ENCODE measurements at regions not wholly inside any gene's neighbourhood (a gene's known extent, or its start where the extent isn't known, plus 50 kb on each side); places are given as distances from the start of the nearest gene placed in this dataset.

- no peak overlapping the region for H3K4me2 ChIP-seq (ENCODE audit: insufficient read depth, low read length)
- POLR2A ChIA-PET: no interaction called here
- no peaks in the 10 kb centered on the region for H3K9me1 ChIP-seq (replicated peaks; ENCODE audit: control insufficient read depth, extremely low read depth, insufficient read depth, low read length)
- no peak overlapping the region for H3K9ac ChIP-seq (replicated peaks; ENCODE audit: extremely low read depth, insufficient read depth, low read length)
- H3K27me3 ChIP-seq (ENCODE audit: control insufficient read depth in 2 of 2, insufficient read depth in 2 of 2, low read length in 2 of 2): no peaks in the 10 kb centered on the region
- no peaks in the 10 kb centered on the region for H3K9me3 ChIP-seq (replicated peaks; ENCODE audit: control insufficient read depth, insufficient read depth, low read length)
- CTCF ChIA-PET: no interaction called here
- H4K20me1 ChIP-seq (replicated peaks; ENCODE audit: control insufficient read depth, extremely low read depth, insufficient read depth, low read length): no peaks in the 10 kb centered on the region
- intact Hi-C loops (cut with micrococcal nuclease): no loop called here
- TF ChIP-seq FOS (IDR thresholded peaks at IDR 0.05; ENCODE audit: borderline replicate concordance, insufficient read depth, low read length) (no peak), GATA2 (IDR thresholded peaks at IDR 0.05; ENCODE audit: insufficient read depth, insufficient read length, low read depth, low read length) (no peak), EZH2 (IDR thresholded peaks at IDR 0.05; ENCODE audit: borderline replicate concordance, low read depth, low read length, severe bottlenecking) (no peak), POLR2A (IDR thresholded peaks at IDR 0.05; ENCODE audit: low read depth, low read length) (no peak), JUN (IDR thresholded peaks at IDR 0.05; ENCODE audit: borderline replicate concordance, insufficient read depth, insufficient read length, low read depth) (no peak), CTCF (IDR thresholded peaks at IDR 0.05; ENCODE audit: extremely low read depth in 1 of 2, insufficient read depth in 1 of 2, low read depth in 1 of 2, low read length in 2 of 2) (no peak), MYC (IDR thresholded peaks at IDR 0.05; ENCODE audit: low read depth, low read length) (no peak)
- no peaks in the 10 kb centered on the region for H3K4me1 ChIP-seq (ENCODE audit: control insufficient read depth, extremely low read depth, insufficient read depth, low read length)
- no peak overlapping the region for H3K27ac ChIP-seq (ENCODE audit: insufficient read depth, low read depth, low read length)
- DNase-seq (ENCODE audit: low read depth, low spot score) (no peak), FAIRE-seq (no peak)
- dilution Hi-C loops (cut with MboI; ENCODE audit: extremely low pct_ligation_motif_present, low sequenced_read_pairs): no loop called here
- H3K4me3 ChIP-seq (replicated peaks in 1 of 3; ENCODE audit: insufficient read depth in 1 of 3, low read depth in 1 of 3, low read length in 3 of 3): no peak overlapping the region
- no peak overlapping the region for H2AFZ ChIP-seq (ENCODE audit: low read depth, low read length)
- H3K79me2 ChIP-seq (ENCODE audit: control insufficient read depth, insufficient read depth, low read length): no peaks in the 10 kb centered on the region
- H3K36me3 ChIP-seq (ENCODE audit: control insufficient read depth in 2 of 2, extremely low read depth in 1 of 2, insufficient read depth in 2 of 2, low read length in 2 of 2): no peaks in the 10 kb centered on the region
- BruUV-seq (replicated peaks): no TSS peak
Observed at GRCh38 chr11:95595541-95595940, 194.0 kb downstream of the FAM76B start.

GRCh38 chr11:95593111-95593510, 196.5 kb downstream of the FAM76B start:
- Histone ChIP-seq H3K4me3 (replicated peaks in 1 of 3; ENCODE audit: insufficient read depth in 1 of 3, low read depth in 1 of 3, low read length in 3 of 3) (no peak overlapping the region), H3K9ac (replicated peaks; ENCODE audit: extremely low read depth, insufficient read depth, low read length) (no peak overlapping the region), H3K9me1 (replicated peaks; ENCODE audit: control insufficient read depth, extremely low read depth, insufficient read depth, low read length) (no peaks in the 10 kb centered on the region), H4K20me1 (replicated peaks; ENCODE audit: control insufficient read depth, extremely low read depth, insufficient read depth, low read length) (no peaks in the 10 kb centered on the region), H3K4me1 (ENCODE audit: control insufficient read depth, extremely low read depth, insufficient read depth, low read length) (no peaks in the 10 kb centered on the region), H3K36me3 (ENCODE audit: control insufficient read depth in 2 of 2, extremely low read depth in 1 of 2, insufficient read depth in 2 of 2, low read length in 2 of 2) (no peaks in the 10 kb centered on the region), H3K27ac (ENCODE audit: insufficient read depth, low read depth, low read length) (no peak overlapping the region), H3K79me2 (ENCODE audit: control insufficient read depth, insufficient read depth, low read length) (no peaks in the 10 kb centered on the region), H2AFZ (ENCODE audit: low read depth, low read length) (no peak overlapping the region), H3K4me2 (ENCODE audit: insufficient read depth, low read length) (no peak overlapping the region), H3K9me3 (replicated peaks; ENCODE audit: control insufficient read depth, insufficient read depth, low read length) (no peaks in the 10 kb centered on the region), H3K27me3 (ENCODE audit: control insufficient read depth in 2 of 2, insufficient read depth in 2 of 2, low read length in 2 of 2) (no peaks in the 10 kb centered on the region)
- DNase-seq (ENCODE audit: low read depth, low spot score) (no peak), FAIRE-seq (no peak)
- ChIA-PET CTCF (no interaction called here), POLR2A (no interaction called here)
- no TSS peak for BruUV-seq (replicated peaks)
- intact Hi-C loops (cut with micrococcal nuclease) (no loop called here), dilution Hi-C loops (cut with MboI; ENCODE audit: extremely low pct_ligation_motif_present, low sequenced_read_pairs) (no loop called here)
- TF ChIP-seq POLR2AphosphoS5 (IDR thresholded peaks at IDR 0.05; ENCODE audit: insufficient read depth, low read depth, low read length) (no peak), MYC (IDR thresholded peaks at IDR 0.05; ENCODE audit: low read depth, low read length) (no peak), POLR2A (IDR thresholded peaks at IDR 0.05; ENCODE audit: low read depth, low read length) (no peak), JUN (IDR thresholded peaks at IDR 0.05; ENCODE audit: borderline replicate concordance, insufficient read depth, insufficient read length, low read depth) (no peak), GATA2 (IDR thresholded peaks at IDR 0.05; ENCODE audit: insufficient read depth, insufficient read length, low read depth, low read length) (no peak), CTCF (IDR thresholded peaks at IDR 0.05; ENCODE audit: extremely low read depth in 1 of 2, insufficient read depth in 1 of 2, low read depth in 1 of 2, low read length in 2 of 2) (no peak), FOS (IDR thresholded peaks at IDR 0.05; ENCODE audit: borderline replicate concordance, insufficient read depth, low read length) (no peak), EZH2 (IDR thresholded peaks at IDR 0.05; ENCODE audit: borderline replicate concordance, low read depth, low read length, severe bottlenecking) (no peak), MAX (IDR thresholded peaks at IDR 0.05; ENCODE audit: insufficient read depth, insufficient read length) (no peak)

Data from endothelial cell of umbilical vein (primary cell).